ENCODE measurements at regions not wholly inside any gene's neighbourhood (a gene's known extent, or its start where the extent isn't known, plus 50 kb on each side); places are given as distances from the start of the nearest gene placed in this dataset.

DNA sequence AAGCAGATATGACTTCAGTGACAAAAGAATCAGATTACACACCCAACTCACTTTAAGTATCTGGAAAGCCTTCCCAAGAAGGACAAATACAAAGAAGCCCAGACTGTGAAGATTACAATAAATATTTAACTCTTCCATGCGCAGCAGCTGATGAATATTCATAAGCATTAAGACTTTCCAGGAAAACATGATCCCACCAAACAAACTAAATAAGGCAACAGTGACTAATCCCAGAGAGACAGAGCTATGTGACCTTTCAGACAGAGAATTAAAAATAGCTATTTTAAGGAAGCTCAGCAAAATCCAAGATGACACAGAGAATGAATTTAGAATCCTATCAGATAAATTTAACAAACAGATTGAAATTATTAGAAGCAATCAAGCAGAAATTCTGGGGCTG, 108.2 kb upstream of the UBE2E3 start:
- TF ChIP-seq GATA3 (IDR thresholded peaks at IDR 0.05; ENCODE audit: low read depth, low read length) (no peak), GATA2 (IDR thresholded peaks at IDR 0.05; ENCODE audit: low read depth, low read length) (no peak)

DNA sequence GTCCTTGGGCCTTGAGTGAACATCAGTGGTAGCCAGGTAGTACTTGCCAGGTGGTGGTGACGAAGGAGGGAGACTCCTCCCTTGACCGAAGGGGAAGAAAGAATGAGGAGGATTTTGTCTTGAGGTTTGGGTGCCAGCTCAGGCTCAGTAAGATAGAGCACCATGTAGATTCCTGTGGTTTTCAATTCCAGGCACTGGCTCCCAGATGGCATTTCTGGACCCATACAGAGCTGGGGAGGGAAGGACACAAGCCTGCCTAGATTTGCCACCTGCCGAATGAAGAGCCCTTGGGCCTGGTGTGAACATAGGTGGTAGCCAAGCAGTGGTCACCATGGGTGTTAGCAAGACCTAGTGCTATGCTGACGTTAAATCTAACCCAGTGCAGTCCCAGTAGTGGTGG, 108.8 kb upstream of the UBE2E3 start:
- TF ChIP-seq GATA3 (IDR thresholded peaks at IDR 0.05; ENCODE audit: low read depth, low read length) (no peak), GATA2 (IDR thresholded peaks at IDR 0.05; ENCODE audit: low read depth, low read length) (no peak)

DNA sequence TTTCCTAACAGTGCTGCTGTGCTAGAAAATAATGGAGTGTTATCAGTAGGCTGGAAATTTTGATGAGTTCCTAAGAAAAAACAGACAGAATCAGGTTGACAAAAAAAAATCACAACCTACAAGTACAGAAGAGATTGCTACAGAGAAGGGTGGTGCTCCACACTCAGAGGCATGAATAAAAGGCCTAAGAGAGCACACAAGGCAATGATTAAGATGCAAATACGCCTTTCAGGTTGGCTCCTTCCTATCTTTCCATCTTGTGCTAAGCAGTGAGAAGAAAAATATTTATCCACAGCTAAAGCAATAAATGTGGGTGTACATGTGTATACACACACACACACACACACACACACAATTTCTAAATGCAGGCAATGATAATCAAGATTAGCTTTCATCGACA, 130.6 kb upstream of the UBE2E3 start:
- TF ChIP-seq GATA2 (IDR thresholded peaks at IDR 0.05; ENCODE audit: low read depth, low read length) (no peak), GATA3 (IDR thresholded peaks at IDR 0.05; ENCODE audit: low read depth, low read length) (no peak)

DNA sequence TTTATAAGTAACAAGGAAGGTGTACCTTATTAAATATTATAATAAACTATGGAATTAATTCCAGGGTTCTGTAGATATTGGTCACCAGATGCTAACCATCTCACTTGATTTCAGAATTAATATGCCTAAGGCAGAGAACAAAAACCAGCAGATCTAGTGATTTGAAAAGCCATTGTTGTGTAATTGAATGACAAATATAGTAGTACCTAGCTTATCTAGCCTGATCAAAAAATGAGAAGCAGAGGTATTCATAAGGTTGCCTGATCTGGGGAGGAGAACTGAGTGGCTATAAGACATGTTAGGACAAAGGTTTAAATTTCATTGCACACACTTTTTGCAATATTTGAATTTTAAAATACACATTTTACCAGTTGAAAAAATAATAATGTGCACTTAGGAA, 132.0 kb upstream of the UBE2E3 start:
- no peak for TF ChIP-seq GATA3 (IDR thresholded peaks at IDR 0.05; ENCODE audit: low read depth, low read length)
- no peak; the same call in 1 of the 2 replicates for TF ChIP-seq GATA2 (IDR thresholded peaks at IDR 0.05; ENCODE audit: low read depth, low read length)

DNA sequence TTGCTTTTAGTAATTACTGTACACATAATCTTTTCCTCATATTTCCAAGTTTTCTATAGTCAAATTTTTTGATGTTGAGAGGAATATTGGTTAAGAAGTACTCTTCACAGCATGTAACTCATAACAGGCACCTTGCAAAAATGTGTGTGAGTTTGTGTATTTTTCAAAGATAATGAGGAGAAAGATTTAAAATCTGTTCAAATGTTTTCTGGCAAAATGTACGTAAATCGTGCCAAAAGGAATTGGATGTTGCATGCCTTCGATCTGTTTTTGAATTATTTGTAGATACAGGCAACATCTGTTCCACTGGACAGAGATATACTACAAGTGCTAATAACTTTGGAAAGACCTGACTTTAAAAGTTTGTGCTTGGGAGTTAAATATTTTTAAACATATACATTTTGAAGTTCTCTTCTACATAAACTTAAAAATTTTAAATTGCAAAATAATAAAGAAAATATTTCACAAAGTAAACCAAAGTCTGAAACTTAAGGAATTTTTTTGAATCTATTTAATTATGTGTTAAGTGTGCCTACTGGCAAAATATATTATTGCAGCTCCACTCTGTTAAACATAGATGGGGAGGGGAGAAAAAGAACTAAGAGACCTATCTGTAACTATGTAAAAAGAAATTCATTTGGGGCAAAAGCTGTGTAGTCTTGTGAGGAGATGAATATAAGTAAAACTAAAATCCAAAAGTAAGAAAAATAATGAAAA, 133.5 kb upstream of the UBE2E3 start:
- no peak for TF ChIP-seq GATA2 (IDR thresholded peaks at IDR 0.05; ENCODE audit: low read depth, low read length)
- no peak for TF ChIP-seq GATA3 (IDR thresholded peaks at IDR 0.05; ENCODE audit: low read depth, low read length)

DNA sequence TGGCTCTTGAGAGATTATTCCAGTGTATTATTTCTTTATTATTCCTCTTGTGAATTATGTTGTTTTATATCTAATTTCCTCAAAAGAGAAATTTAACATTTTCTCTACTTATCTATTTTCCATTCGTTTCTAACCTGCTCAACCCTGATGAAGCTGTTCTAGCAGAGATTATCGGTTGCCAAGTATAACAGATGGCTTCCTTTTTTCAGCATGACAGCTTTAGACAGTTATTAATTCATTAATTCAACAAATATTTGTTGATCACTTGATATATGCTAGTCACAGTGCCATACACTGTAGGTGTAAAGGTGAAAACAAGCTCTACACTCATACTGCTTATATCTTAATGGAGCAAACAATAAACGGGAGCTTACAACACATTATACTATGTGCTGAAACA, 137.9 kb upstream of the UBE2E3 start:
- TF ChIP-seq GATA2 (IDR thresholded peaks at IDR 0.05; ENCODE audit: low read depth, low read length) (no peak), GATA3 (IDR thresholded peaks at IDR 0.05; ENCODE audit: low read depth, low read length) (no peak)

DNA sequence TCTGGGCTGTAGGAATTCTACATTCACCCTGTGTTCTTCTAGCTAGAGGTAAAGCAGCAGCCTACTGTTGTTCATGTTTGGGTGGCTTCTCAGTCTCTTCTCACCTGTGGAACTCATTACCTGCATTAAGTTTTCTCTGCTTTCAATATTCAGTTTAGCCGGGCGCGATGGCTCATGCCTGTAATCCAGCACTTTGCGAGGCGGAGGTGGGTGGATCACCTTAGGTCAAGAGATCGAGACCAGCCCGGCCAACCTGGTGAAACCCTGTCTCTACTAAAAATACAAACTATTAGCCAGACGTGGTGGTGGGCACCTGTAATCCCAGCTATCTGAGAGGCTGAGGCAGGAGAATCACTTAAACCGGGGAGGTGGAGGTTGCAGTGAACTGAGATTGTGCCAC, 139.8 kb upstream of the UBE2E3 start:
- TF ChIP-seq GATA2 (IDR thresholded peaks at IDR 0.05; ENCODE audit: low read depth, low read length) (no peak), GATA3 (IDR thresholded peaks at IDR 0.05; ENCODE audit: low read depth, low read length) (no peak)

DNA sequence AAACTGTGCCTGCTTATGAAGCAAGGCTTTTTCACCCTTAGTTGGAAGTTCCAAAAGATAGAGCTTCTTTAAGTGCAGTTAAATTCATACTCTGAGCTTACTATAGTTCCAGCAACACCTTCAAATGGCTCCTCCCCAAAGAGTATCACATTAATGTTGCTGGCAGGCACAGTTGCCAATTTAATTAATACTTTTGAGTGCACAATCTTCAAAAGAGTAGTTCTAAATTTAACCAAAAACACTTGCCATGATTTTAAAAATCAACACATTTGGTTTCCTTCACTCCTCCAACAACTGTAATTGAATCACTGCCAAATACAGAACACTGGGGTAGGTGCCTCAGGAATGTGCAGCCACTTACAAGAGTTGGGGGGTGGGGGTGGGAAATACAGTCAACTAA, 150.6 kb upstream of the UBE2E3 start:
- TF ChIP-seq GATA3 (IDR thresholded peaks at IDR 0.05; ENCODE audit: low read depth, low read length) (no peak), GATA2 (IDR thresholded peaks at IDR 0.05; ENCODE audit: low read depth, low read length) (no peak)

DNA sequence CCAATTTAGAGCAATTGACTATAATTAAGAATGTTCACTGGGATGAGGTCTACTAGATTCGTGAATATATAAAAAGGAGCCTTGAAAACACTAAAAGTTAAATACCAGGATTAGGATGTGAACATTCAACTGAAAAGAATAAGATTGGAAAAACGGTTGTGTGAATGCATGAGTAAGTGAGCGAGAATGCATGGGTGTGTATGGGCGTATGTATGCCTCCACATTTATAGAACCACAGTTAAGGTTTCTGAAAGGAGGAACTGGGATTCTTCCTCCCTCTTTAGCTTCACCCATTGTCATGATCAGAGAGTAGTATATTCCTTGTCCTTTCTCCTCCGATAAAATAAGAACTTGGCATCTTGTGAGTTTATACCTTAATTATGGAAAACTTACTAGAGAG, 151.1 kb upstream of the UBE2E3 start:
- TF ChIP-seq GATA3 (IDR thresholded peaks at IDR 0.05; ENCODE audit: low read depth, low read length): no peak
- no peak for TF ChIP-seq GATA2 (IDR thresholded peaks at IDR 0.05; ENCODE audit: low read depth, low read length)

DNA sequence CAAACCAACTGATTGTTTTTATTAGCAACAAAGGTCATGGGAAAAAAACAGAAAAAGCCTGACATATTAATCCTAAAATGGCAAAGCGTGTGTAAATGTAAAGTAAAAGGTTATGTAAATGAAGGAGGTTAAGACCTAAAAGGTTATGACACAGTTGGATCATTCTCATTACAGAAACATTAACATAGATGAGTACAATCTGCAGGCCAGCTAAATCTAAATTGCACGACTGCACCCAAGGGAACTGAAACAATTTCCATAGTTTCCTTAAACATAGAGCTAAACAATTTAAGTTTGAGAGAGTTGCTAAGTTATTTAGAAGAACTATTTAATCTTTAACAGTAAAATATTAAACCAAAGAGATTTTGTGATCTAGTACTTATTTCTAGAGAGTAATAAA, 151.6 kb upstream of the UBE2E3 start:
- TF ChIP-seq GATA2 (IDR thresholded peaks at IDR 0.05; ENCODE audit: low read depth, low read length) (no peak), GATA3 (IDR thresholded peaks at IDR 0.05; ENCODE audit: low read depth, low read length) (no peak)

DNA sequence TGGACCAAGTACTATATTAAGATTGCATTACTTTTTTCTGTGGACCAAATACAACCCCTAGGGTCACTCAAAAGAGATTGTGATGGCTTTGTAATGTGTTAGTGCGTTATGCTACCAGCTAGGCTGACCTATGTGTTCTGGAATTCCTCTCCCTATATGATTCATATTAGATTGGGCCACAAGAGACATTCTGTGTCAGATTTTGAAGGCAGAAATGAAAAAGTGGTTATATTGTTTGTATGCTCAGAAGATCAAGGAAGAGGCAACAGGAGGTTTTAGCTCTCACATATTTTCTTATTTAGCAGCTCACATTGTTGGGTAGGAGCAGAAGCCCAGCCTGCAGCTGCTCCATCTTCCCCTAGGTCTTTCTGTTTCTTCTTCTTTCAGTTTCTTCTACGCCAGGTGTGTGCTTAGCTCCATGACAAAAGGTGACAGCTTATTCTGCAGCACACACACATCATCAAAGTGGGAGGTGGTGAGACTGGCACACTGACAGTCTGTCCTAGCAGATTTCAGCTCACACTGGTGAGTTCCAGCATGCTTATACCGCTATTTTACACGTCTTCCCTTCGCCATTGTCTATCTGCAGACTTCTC, 156.8 kb upstream of the UBE2E3 start:
- TF ChIP-seq GATA3 (IDR thresholded peaks at IDR 0.05; ENCODE audit: low read depth, low read length): no peak
- TF ChIP-seq GATA2 (IDR thresholded peaks at IDR 0.05; ENCODE audit: low read depth, low read length): no peak

DNA sequence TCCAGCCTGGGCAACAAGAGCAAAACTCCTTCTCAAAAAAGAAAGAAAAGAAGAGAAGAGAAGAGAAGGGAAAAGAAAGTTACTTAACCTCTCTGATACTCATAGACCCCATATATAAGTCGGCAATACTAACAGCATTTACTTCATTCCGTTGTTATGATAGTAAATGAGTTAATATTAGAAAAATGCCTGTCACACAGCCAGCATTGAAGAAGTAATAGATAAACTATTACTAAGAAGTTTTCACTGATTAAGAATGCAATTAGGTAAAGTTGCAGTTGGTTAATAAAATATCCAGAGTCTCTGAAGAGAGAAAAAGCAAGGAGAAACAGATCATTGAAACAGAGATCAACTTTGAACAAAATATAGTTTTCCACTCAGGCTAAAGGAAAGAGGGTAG, 161.3 kb upstream of the UBE2E3 start:
- TF ChIP-seq GATA3 (IDR thresholded peaks at IDR 0.05; ENCODE audit: low read depth, low read length) (no peak), GATA2 (IDR thresholded peaks at IDR 0.05; ENCODE audit: low read depth, low read length) (no peak)

DNA sequence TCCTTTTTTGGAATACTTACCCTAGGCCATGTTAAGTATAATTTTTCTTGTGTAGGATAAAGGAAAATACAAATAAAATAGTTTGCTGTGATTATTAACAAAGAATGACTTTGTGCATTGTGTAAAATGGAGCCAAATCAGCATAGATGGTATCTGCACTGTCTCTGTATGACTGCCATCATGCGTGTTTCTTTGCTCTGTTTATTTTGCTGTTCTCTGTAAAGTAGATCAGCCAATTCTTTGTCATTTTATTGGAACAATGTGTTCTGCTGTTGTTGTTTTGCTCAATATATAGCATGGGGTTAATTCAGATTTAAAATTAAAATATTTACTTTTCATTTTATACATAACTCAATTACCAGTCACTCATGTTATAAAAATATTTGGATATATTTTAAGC, 181.3 kb upstream of the UBE2E3 start:
- TF ChIP-seq GATA3 (IDR thresholded peaks at IDR 0.05; ENCODE audit: low read depth, low read length) (peak; percentile 49), GATA2 (IDR thresholded peaks at IDR 0.05; ENCODE audit: low read depth, low read length) (peak; percentile 26; the same call in 1 of the 2 replicates)

DNA sequence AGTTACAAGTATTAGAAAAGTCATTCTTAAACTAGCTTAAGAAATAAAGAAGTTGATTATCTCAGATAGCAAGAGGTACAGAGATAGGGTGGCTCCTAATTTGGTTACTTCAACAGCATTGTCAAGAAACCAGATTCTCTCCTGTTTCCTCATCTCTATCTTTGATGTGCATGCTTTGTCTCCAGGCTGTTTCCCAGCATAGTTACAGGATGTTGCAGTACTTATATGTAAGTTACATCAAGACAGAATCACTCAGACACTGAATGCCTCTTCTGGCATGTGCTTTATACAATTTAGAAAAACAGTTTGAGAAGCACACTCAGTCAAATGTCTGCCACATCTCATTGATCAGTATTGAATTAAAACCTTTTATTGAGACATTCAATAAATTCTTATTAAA, 189.5 kb upstream of the UBE2E3 start:
- no peak for TF ChIP-seq GATA3 (IDR thresholded peaks at IDR 0.05; ENCODE audit: low read depth, low read length)
- no peak for TF ChIP-seq GATA2 (IDR thresholded peaks at IDR 0.05; ENCODE audit: low read depth, low read length)

DNA sequence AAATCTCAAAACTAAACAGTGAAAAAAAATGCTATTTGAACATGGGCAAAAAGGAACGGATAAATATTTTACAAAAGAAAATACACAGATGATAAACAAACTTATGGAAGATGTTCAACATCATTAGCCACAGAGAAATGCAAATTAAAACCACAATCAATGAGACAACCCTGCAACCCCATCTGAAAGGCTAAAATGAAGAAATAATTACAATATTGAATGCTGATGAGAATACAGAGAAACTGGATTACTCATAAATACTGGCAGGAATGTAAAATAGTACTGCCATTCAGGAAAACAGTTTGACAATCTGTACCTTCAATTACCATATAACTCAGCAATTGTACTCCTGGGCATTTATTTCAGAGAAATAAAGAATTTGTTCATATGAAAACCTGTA, 193.1 kb upstream of the UBE2E3 start:
- TF ChIP-seq GATA3 (IDR thresholded peaks at IDR 0.05; ENCODE audit: low read depth, low read length) (no peak), GATA2 (IDR thresholded peaks at IDR 0.05; ENCODE audit: low read depth, low read length) (no peak)
